ENCODE measurements at regions not wholly inside any gene's neighbourhood (a gene's known extent, or its start where the extent isn't known, plus 50 kb on each side); places are given as distances from the start of the nearest gene placed in this dataset.

DNA sequence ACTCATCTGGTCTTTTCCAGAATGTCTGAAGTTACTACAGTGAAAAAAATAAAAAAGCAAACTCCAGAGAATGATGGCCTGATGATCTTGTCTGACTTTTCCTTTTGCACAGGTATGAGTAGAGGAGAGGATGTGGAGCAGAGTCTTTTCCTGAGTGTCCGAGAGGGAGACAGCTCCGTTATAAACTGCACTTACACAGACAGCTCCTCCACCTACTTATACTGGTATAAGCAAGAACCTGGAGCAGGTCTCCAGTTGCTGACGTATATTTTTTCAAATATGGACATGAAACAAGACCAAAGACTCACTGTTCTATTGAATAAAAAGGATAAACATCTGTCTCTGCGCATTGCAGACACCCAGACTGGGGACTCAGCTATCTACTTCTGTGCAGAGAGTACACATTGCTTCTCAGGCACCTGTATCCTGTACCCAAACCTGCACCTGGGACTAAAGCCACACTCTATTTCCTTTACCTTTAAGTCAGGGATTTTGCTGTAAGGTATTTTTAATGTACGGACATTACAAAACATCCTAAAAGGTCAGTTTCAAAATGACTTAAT lies 75.8 kb upstream of the OR4E1 start:
- H3K9ac ChIP-seq (ENCODE audit: low read length): no peak overlapping the region
- TF ChIP-seq ZFX (IDR thresholded peaks at IDR 0.05): no peak
- no peak for TF ChIP-seq ATF3 (IDR thresholded peaks at IDR 0.05)
- TF ChIP-seq SIN3A (IDR thresholded peaks at IDR 0.05; ENCODE audit: low read depth): no peak
- TF ChIP-seq FOSL1 (IDR thresholded peaks at IDR 0.05; ENCODE audit: low read depth): no peak
- TF ChIP-seq, protein P1, sequence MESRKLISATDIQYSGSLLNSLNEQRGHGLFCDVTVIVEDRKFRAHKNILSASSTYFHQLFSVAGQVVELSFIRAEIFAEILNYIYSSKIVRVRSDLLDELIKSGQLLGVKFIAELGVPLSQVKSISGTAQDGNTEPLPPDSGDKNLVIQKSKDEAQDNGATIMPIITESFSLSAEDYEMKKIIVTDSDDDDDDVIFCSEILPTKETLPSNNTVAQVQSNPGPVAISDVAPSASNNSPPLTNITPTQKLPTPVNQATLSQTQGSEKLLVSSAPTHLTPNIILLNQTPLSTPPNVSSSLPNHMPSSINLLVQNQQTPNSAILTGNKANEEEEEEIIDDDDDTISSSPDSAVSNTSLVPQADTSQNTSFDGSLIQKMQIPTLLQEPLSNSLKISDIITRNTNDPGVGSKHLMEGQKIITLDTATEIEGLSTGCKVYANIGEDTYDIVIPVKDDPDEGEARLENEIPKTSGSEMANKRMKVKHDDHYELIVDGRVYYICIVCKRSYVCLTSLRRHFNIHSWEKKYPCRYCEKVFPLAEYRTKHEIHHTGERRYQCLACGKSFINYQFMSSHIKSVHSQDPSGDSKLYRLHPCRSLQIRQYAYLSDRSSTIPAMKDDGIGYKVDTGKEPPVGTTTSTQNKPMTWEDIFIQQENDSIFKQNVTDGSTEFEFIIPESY (IDR thresholded peaks at IDR 0.05; ENCODE audit: extremely low read depth, insufficient replicate concordance, low read length): no peak
- no peak for TF ChIP-seq JUND (IDR thresholded peaks at IDR 0.05)
- no peak for TF ChIP-seq YY1 (IDR thresholded peaks at IDR 0.05; ENCODE audit: extremely low read depth, insufficient replicate concordance, low read depth, low read length)
- TF ChIP-seq ELF1 (IDR thresholded peaks at IDR 0.05; ENCODE audit: borderline replicate concordance, low read depth): no peak
- TF ChIP-seq POLR2A (IDR thresholded peaks at IDR 0.05; ENCODE audit: borderline replicate concordance, extremely low read depth, insufficient read depth, insufficient read length): no peak
- no peak for TF ChIP-seq RAD21 (IDR thresholded peaks at IDR 0.05; ENCODE audit: low read depth)
- TF ChIP-seq CEBPB (IDR thresholded peaks at IDR 0.05; ENCODE audit: low read depth): no peak
- TF ChIP-seq EZH2 (IDR thresholded peaks at IDR 0.05): no peak
- no peak for TF ChIP-seq TCF7L2 (IDR thresholded peaks at IDR 0.05; ENCODE audit: borderline replicate concordance, extremely low read depth, insufficient read depth, insufficient read length)
- TF ChIP-seq ZNF274 (IDR thresholded peaks at IDR 0.05; ENCODE audit: low read depth, low read length): no peak
- no peak for TF ChIP-seq EGR1 (IDR thresholded peaks at IDR 0.05; ENCODE audit: low read depth)
- TF ChIP-seq, protein P2, sequence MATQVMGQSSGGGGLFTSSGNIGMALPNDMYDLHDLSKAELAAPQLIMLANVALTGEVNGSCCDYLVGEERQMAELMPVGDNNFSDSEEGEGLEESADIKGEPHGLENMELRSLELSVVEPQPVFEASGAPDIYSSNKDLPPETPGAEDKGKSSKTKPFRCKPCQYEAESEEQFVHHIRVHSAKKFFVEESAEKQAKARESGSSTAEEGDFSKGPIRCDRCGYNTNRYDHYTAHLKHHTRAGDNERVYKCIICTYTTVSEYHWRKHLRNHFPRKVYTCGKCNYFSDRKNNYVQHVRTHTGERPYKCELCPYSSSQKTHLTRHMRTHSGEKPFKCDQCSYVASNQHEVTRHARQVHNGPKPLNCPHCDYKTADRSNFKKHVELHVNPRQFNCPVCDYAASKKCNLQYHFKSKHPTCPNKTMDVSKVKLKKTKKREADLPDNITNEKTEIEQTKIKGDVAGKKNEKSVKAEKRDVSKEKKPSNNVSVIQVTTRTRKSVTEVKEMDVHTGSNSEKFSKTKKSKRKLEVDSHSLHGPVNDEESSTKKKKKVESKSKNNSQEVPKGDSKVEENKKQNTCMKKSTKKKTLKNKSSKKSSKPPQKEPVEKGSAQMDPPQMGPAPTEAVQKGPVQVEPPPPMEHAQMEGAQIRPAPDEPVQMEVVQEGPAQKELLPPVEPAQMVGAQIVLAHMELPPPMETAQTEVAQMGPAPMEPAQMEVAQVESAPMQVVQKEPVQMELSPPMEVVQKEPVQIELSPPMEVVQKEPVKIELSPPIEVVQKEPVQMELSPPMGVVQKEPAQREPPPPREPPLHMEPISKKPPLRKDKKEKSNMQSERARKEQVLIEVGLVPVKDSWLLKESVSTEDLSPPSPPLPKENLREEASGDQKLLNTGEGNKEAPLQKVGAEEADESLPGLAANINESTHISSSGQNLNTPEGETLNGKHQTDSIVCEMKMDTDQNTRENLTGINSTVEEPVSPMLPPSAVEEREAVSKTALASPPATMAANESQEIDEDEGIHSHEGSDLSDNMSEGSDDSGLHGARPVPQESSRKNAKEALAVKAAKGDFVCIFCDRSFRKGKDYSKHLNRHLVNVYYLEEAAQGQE (IDR thresholded peaks at IDR 0.05; ENCODE audit: low read depth): no peak
- no peak for TF ChIP-seq EZH2phosphoT487 (IDR thresholded peaks at IDR 0.05; ENCODE audit: borderline replicate concordance)
- TF ChIP-seq CTCF (IDR thresholded peaks at IDR 0.05 in 2 of 3, conservative IDR thresholded peaks at IDR 0.05 in 1 of 3; ENCODE audit: borderline replicate concordance in 1 of 3, insufficient read depth in 1 of 3, low read depth in 2 of 3, low read length in 2 of 3): no peak
- H3K27me3 ChIP-seq (ENCODE audit: insufficient read depth, low read length): peaks cover 19% of the 10 kb centered on the region
- H3K27ac ChIP-seq (ENCODE audit: low read depth, low read length): no peak overlapping the region
- no peak overlapping the region for H2AFZ ChIP-seq (ENCODE audit: low read depth, low read length, poor library complexity, severe bottlenecking)
- no peaks in the 10 kb centered on the region for H4K20me1 ChIP-seq (ENCODE audit: insufficient read depth)
- ChIA-PET CTCF (interaction anchor here (1.0 to 2.3 kb wide), 11 partner anchors 11 to 184 kb away, joined by 3 to 20 read pairs (median 5); no protein-coding TSS in a partner anchor), POLR2A (no interaction called here), RAD21 (ENCODE audit: low non-redundant PET in 1 of 2, low total read pairs in 2 of 2, uncharacterized antibody in 2 of 2, unreplicated experiment in 2 of 2) (no interaction called here)
- ATAC-seq (no peak), DNase-seq (ENCODE audit: low read depth, low spot score) (no peak)
- intact Hi-C loops (cut with micrococcal nuclease): no loop called here
- no peak overlapping the region for H3K4me3 ChIP-seq (replicated peaks in 1 of 2; ENCODE audit: low read depth in 1 of 2, low read length in 2 of 2)
- H3K9me2 ChIP-seq (ENCODE audit: insufficient read depth): no peaks in the 10 kb centered on the region
- no peak overlapping the region for H3K4me2 ChIP-seq (ENCODE audit: low read length)
- H3K9me3 ChIP-seq (ENCODE audit: control insufficient read depth in 1 of 2, insufficient read depth in 1 of 2, low read depth in 1 of 2, low read length in 2 of 2): no peaks in the 10 kb centered on the region
- H3K36me3 ChIP-seq (ENCODE audit: control insufficient read depth in 1 of 2, insufficient read depth in 2 of 2, low read length in 2 of 2): no peaks in the 10 kb centered on the region
- H3K79me2 ChIP-seq (ENCODE audit: insufficient read depth, low read length): no peaks in the 10 kb centered on the region
- BruUV-seq (replicated peaks): no TSS peak
- no peaks in the 10 kb centered on the region for H3K4me1 ChIP-seq (ENCODE audit: control insufficient read depth in 1 of 2, insufficient read depth in 2 of 2, low read length in 2 of 2)
